Stimulated activated CD4-positive, alpha-beta T cell treated with anti-CD3 and anti-CD28 coated beads, Interleukin-4, amount 100 ng/mL, for 48 hours (primary cell): ENCODE measurements at regions not wholly inside any gene's neighbourhood (a gene's known extent, or its start where the extent isn't known, plus 50 kb on each side); places are given as distances from the start of the nearest gene placed in this dataset.

Experiments
- DNase-seq, 2 donors: peaks; one replicate each; pipeline ENCODE4 v3.0.0-alpha.2; 2020; ENCODE audit warnings: low read depth in 2 of 2

DNA sequence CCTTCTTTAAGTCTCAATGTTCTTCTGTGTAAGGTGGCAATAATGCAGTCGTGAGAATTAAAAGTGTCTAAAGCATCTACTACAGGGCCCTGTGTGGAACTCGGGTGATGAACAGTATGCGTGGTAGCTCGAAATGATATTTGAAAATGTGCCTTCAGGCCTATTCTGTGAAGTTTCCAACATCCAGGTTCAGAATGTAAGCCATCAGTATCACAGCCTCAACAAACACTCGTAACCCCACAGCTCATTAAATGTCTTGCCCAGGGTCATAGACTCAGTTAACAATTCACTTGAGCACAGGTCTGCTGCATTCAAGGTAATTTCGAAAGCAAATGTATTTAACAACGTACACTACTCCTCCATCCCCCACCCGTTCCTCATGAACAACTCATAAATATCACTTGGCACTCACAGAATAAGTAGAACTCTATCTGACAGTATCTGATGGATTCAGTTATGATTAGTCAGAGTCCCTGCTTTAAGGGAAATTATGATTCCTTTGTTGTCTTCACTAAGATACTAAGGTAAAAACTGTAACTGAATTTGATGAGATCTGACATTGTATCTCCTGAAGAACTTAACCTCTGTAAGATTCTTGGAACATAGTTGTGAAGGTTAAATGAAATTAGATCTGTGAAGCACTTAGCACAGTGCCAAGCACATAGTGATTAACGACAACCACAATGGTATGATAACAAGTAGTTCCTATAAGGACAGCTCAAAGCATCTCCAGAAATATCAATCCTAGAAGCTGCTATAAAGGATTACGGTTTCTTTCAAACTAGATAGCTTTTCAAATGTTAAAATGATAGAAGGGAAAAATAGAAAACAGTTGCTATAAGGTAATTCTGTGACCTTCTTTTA lies 642.3 kb downstream of the TBL1XR1 start:
- DNase-seq = no peak

DNA sequence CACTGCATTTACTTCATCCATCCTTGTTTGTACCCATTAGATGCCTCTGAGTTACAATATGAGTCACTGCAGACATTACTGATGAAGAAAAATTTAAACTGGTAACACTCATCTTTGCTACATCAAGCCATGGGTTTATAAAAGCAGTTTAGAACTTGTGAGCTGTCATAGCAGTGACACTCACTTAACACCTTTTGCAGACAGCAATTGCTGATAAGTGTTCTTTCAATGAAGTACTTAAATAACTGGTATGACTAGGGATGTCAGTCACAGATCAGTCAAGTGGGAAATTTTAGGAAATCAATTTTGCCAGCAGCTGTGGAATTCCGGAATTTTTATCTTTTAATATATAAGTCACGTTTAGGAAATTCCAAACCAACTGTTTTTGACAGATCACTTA lies 643.0 kb downstream of the TBL1XR1 start:
- DNase-seq = no peak

DNA sequence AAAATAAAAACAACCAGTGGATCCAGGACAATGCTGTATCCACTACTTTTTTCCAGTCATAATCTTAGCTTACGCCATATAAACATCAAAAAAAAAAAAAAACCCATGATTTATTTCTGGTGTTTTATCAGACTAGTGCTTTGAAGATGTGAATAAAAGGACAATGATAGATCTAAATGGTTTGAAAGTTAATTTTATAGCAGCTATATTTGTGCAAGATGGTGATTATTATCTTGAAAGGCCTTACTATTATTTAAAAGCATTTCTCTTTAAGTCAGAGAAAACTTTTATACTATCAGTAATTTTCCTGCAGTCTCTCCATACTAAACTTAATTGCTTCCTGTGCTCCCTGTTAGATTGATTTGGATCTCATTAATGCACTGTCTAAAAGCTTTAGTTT lies 670.3 kb downstream of the TBL1XR1 start:
- DNase-seq = no peak

DNA sequence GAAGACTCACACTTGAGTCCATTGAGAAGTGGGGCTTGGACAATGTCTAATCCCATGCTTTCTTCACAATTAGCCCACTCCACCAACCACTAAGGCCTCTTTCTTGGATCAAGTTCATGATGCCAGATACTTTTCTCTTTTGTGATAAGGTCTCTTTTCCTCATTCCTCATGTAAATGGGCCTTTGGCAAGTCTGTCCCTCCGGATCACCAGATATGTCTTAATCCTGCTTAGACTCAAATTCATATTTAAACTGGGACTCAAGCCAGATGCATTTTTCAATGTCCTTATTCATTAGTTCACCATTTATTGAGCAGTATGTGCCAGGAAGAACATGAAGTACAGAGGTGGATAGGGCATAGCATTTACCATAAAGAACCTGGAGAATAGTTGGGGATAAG lies 671.1 kb downstream of the TBL1XR1 start:
- no peak for DNase-seq

DNA sequence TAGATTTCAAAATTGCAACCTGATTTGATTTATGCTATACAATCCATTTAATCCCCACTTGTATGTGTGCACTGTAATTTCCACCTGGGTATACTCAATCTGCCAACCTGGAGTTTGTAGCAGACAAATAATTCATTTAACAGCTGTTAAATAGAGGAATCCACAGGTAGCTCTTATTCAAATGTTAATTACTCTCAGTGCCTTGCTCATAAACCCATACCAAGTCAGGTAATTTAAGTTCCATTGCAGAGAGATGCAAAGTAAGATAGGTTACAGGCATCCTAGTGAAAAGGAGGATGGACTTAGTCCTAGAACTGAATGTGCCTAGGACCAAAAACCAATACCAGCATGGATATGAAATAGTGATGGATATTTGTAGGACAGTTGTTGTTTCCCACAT lies 674.2 kb downstream of the TBL1XR1 start:
- no peak for DNase-seq

DNA sequence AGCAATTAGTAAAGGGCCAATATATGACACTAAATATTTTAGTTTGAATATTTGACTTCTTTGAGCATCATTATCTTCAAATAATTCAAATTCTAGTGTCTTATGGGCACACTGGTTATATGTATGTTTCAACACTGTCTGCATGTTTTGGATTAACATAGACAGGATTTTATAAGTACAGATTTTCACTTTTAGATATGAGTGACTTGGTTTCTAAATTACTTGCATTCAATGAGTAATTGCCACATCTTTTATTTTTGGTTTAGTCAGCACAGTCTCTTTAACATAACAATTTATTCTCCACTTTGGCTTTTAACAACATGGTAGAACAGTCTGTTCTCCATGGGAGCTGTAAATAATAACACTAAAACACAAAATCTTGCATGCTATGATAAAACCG lies 674.8 kb downstream of the TBL1XR1 start:
- DNase-seq = no peak

DNA sequence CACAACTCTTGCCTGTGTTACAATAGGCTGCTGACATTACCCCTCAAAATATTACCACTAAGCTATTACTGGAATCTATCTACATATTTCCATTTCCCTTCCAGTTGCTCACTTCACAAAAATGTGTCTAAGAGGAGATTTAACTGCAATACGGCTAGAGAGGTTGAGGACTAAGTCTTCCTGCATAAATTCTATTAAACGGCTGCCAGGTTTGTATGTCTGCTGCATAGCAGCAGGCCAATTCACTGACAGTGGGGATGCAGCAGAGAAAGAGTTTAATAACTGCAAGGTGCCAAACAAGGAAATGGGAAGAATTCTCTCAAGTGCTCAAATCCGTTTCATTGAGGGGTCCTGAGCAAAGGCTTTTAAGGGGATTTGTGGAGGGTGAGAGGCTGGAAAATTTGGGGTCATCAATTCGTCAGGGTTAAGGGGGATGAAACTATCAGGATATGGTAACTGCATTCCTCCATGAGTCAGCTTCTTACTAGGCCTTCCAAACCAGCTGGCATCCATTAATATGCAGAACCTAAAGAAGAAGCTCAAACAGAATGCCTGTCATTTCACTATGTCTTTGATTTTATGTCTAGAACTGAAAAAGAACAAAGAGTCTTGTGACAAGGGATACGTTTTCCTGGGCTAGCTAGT lies 675.6 kb downstream of the TBL1XR1 start:
- DNase-seq = no peak

DNA sequence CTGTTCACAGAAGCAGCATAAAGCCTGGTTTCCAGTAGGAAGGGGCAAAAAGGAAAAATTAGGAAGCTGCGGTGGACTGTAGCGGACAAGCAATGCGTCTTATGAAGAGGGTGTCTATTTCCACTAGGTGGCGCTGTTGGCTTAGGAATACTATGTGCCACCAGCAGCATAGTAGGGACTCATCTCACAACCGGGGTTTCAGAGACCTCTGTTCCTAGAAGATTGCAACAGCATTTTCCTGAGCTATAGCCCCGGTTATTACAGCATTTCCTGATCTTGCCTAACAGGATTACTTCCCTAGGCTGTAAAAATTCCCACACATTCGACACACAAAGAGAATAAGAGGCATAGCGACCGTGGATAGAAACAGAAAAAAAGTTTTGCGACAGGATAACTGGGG lies 683.0 kb downstream of the TBL1XR1 start:
- peak; percentile 1 to 10 for DNase-seq

DNA sequence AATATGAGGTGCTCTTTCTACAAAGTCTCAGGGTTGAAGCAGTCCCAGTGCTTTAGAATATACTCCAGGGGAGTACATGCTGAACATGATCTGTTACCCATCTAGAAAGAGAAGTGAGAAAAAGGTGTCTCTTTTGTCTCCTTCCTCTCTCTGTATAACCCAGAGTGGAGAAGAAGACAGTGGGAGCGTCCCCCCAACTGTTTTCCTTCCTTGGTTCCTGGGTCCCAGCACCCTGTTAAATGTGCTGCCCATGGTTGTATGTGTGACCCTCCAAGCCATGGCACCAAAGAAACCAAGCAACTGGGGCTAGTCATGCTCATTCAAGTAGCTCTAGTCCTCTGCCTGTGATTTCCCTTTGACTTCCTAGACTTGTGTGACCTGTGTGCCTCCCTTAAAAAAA lies 683.7 kb downstream of the TBL1XR1 start:
- peak; percentile 2 to 3 for DNase-seq

DNA sequence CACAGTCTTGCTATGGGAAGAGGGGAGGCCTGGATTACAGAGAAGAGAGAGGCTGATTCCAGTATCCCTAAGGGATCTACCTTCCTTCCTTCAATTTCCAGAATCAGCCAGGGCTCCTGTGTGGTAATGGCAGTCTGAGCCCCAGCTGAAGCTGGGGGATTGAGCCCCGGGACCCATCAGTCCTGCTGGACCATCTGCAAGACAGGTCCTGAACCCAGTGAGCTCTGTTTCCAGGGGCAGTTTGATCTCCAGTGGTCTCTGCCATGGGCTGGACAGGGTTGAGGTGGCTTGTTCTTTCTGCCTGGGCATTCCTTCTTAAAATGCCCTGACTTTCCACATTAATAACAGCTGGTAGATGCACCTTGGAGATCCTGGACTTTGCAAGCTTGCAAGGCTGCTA lies 685.2 kb downstream of the TBL1XR1 start:
- no peak for DNase-seq

DNA sequence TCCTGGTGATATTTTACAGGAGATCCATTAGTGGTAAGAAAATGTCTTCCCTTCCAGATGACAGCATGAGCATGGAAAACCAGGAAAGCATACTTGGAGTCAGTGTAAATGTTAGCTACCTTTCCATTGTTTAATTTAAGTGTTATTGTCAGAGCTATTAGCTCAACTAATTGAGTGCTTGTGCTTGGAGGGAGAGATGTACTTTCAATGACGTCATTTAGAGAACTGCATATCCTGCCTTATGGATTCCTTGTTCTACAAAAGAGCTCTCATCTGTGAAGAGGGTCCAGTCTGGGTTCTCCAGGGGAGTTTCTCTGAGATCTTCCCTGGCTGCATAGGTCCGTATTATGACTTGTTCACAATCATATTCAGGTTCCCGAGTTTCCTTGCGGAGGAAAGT lies 687.2 kb downstream of the TBL1XR1 start:
- no peak for DNase-seq

DNA sequence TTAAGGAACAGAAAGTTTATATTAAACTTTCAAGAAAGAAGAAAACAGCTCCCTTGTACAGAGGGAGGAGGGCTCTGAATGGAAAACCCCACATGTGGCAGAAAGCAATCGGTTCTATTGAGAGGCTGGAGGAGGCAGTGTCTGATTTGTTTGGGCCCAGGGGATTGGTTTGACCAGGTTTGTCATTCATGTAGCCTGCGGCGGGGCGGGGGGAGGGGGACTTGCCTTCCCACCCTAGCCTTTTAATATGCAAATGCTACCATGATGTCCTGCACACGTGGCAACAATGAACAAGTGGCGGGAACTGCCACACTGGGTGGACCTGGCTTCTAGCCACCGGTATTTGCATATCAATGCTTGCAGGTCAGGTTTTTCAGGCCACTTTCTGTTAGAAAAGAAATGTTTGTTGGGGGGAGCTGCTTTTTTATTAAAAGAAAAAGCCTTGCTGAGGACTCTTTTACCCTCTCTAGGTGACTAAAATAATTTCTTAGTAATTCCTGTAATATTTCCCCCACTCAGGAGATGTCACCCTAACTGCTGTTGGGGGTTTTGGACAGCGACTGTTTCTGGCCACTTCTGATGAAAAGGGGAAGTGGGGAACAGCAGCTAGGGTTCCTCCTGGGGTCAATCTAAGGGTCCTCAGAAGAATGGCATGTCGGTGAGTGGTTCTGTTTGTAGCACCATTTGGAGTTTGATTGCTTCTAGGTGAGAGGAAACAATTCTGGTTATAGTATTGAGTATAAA lies 691.2 kb downstream of the TBL1XR1 start:
- DNase-seq = no peak

DNA sequence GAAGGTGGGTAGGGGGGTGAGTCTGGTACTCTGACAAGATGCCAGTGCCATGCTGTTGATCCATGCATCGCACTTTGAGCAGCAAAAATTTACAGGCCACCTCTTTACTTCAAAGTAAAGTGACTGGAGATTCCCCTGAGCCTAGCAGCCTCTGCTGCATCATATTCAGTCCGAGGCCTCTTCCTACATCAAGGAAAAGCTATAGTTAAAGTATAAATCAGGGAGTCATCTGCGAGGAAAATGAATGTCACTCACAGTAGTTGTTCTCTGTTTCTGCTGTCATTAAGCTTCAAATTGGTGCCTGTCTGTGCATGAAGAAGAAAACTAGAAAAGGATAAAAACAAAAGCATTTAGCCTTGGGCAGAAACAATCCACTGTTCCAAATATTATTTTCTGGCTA lies 706.2 kb downstream of the TBL1XR1 start:
- DNase-seq = no peak

DNA sequence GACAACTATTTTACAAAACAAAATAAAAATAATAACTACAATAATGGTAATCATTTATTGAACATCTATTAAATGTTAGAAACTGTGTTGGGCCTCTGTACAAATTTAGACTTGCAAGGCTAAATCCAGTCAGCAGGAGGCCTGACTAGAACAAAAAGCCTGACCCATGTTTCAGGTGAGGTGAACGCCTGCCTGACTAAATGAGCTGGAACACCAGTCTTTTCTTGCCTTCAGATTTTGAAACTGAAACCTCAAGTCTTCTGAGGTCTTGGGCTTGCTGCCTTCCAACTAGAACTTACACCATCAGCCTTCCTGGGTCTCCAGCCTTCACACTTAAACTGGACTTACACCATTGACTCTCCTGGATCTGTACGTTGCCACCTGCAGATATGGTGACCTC lies 706.9 kb downstream of the TBL1XR1 start:
- DNase-seq = no peak

DNA sequence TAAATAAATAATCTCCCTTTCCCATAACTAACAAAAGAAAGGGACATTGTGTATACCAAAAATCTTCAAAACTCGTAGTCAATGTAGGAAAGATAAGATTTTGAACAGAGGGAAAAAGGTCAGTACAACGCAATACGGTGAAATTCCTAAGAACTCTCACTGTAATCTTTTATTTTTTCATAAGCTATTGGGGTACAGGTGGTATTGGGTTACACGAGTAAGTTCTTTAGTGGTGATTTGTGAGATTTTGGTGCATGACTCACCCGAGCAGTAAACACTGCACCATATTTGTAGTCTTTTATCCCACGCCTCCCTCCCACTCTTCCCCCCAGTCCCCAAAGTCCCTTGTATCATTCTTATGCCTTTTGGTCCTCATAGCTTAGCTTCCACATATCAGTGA lies 718.0 kb downstream of the TBL1XR1 start:
- DNase-seq = no peak

DNA sequence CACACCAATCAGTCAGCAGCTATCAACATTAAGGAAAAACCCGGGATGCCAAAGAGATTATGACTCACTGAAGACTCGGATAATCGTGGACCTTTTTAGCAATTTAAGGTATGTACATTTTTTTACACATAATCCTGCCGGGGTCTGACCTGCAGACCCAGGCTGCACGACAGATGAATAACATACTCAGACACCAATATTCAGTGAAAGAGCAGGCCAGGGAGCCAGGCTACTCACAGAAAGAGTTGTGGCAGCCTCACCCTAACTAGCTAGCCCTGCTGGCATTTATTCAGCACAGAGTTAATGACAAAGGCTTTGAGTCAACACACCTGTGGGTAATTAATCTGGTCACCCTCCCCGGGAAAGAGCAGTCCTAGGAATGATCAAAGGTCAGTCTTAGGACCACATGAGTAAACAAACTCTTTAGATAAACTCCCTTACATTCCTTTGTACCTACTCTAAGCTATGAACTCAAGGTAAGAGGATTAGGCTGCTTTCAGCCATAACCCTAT lies 727.5 kb downstream of the TBL1XR1 start:
- DNase-seq = no peak

DNA sequence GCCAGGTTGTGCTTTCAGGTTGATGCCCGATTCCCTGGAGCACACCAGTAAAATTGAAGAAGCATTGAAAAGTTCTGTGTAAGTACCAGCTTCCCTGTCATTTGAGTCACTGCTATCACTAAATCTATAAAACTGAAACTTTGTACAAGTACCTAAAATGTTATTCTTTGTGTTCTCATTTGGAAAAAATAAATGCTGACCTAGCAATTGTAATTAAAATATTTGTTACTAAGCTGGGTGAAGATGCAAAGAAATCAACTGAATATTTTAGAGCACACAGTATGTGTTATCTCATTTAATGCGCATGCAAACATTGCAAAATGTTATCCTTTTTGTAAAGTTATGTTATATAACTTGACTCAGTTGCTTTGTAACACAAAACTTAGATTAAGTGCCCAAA lies 733.7 kb downstream of the TBL1XR1 start:
- no peak for DNase-seq

DNA sequence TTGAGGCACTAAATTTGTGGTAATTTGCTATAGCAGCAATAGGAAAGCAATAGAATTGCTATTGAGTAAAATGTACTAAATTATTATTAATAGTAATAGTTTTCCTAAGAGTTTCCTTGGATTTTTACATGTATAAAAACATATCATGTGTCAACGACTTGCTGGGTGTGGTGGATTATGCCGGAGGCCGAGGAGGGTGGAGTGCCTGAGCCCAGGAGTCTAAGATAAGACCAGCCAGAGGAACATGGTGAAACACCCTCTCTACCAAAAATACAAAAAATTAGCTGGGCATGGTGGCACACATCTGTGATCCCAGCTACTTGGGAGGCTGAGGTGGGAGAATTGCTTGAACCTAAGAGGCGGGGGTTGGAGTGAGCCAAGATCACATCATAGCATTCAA lies 749.9 kb downstream of the TBL1XR1 start:
- DNase-seq = no peak

DNA sequence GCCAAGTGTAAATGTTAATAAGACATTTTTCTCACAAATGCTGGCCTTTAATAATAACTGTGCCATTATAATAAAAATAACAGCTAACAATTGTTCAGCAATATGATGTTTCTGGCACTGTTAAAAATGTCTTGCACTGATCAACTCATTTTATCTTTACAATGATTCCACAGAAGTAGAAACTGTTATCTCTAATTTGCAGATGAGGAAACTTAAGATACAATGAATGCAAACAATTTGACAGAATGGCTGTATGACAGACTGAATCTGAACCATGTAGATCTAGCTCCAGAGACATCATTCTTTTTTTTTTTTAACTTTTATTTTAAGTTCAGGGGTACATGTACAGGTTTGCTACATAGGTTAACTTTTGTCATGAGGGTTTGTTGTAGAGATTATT lies 755.0 kb downstream of the TBL1XR1 start:
- DNase-seq = no peak

DNA sequence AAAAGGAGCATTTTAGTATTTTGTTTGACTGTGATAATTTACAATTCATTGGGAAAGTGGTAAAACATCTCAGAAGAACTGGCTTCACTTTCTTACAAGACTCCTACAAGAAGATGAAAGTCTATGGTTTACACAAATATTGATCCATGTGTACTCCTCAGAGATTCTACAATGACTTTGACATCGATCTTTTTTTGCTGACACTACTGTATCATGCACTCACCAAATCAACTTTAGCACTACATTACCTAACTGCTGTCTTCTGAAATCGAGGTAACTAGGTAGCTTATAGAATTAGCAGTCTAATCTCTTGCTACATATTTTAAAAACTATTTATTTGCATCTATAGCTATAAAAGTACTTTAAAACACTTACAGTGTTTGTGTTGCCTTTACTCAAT lies 757.6 kb downstream of the TBL1XR1 start:
- DNase-seq = no peak

DNA sequence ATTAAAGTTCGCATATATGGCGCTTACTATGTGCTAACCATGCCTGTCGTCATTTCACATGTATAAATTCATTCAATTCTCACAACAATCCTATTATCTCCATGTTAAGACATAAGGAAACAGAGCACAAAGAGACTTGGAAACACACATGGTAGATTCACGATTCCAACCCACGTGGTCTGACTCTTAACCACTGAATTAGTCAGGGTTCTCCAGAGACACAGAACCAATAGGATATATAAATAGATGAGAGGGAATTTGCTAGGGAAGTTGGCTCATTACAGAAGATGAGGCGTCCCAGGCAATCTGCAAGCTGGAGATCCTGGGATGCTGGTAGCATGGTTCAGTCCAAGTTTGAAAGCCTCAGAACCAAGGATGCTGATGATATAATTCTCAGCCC lies 765.3 kb downstream of the TBL1XR1 start:
- DNase-seq = no peak

DNA sequence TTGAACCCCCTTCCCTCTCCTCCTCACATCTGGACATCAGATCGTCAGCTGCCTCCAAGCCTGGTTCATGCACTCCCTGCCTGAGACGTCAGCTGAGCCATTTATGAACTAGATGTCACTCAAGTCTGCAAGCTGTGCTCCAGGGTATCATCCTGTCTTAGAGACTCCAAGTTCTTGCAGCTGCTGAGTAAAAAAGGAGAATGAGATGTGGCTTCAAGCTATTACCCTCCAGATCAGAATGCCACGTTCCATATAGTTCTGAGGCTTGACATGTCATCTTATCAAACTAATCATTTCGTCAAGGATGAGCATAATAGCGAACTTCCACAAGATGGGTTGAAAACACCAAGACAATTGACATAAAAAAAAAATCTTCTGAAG lies 766.3 kb downstream of the TBL1XR1 start:
- no peak for DNase-seq
